OCI-LY7 (cell line): ENCODE measurements at regions not wholly inside any gene's neighbourhood (a gene's known extent, or its start where the extent isn't known, plus 50 kb on each side); places are given as distances from the start of the nearest gene placed in this dataset.

Experiments used
- CTCF ChIP-seq: fragments of 200-600 bp; sonication (generic); conservative IDR thresholded peaks from 2 replicates; pipeline ENCODE4 v1.5.1; 2014; ENCODE audit warnings: mild to moderate bottlenecking, antibody characterized with exemption, low read length, moderate library complexity, mixed read lengths
- EZH2phosphoT487 ChIP-seq: fragments of 200-600 bp; sonication (generic); IDR thresholded peaks from 2 replicates; pipeline ENCODE4 v1.6.1; 2018; ENCODE audit warnings: low read depth, borderline replicate concordance, mild to moderate bottlenecking, mixed run types, antibody characterized with exemption, low read length, moderate library complexity, mixed read lengths

GRCh38 chr16:64206862-64207261 lies 915.0 kb downstream of the CDH11 start:
- no peak for TF ChIP-seq CTCF
- TF ChIP-seq EZH2phosphoT487: no peak
